ENCODE measurements at regions not wholly inside any gene's neighbourhood (a gene's known extent, or its start where the extent isn't known, plus 50 kb on each side); places are given as distances from the start of the nearest gene placed in this dataset.

GRCh38 chr7:153939177-153939576 is 113.0 kb upstream of the DPP6 start:
- TF ChIP-seq, protein P1, sequence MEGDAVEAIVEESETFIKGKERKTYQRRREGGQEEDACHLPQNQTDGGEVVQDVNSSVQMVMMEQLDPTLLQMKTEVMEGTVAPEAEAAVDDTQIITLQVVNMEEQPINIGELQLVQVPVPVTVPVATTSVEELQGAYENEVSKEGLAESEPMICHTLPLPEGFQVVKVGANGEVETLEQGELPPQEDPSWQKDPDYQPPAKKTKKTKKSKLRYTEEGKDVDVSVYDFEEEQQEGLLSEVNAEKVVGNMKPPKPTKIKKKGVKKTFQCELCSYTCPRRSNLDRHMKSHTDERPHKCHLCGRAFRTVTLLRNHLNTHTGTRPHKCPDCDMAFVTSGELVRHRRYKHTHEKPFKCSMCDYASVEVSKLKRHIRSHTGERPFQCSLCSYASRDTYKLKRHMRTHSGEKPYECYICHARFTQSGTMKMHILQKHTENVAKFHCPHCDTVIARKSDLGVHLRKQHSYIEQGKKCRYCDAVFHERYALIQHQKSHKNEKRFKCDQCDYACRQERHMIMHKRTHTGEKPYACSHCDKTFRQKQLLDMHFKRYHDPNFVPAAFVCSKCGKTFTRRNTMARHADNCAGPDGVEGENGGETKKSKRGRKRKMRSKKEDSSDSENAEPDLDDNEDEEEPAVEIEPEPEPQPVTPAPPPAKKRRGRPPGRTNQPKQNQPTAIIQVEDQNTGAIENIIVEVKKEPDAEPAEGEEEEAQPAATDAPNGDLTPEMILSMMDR (IDR thresholded peaks at IDR 0.05; ENCODE audit: unreplicated experiment): no peak
- no peak overlapping the region for H3K4me3 Mint-ChIP-seq (ENCODE audit: unreplicated experiment)
- intact Hi-C loops (cut with micrococcal nuclease): no loop called here
- H3K9me3 Mint-ChIP-seq (ENCODE audit: unreplicated experiment): no peaks in the 10 kb centered on the region
- ChIA-PET CTCF (no interaction called here), POLR2A (no interaction called here)
- BruUV-seq (replicated peaks): no TSS peak
- H3K27me3 Mint-ChIP-seq (ENCODE audit: insufficient read depth, unreplicated experiment): no peaks in the 10 kb centered on the region
- H3K4me1 Mint-ChIP-seq (ENCODE audit: insufficient read depth, unreplicated experiment): no peaks in the 10 kb centered on the region
- H3K36me3 Mint-ChIP-seq (ENCODE audit: insufficient read depth, unreplicated experiment): no peaks in the 10 kb centered on the region
- DNase-seq (ENCODE audit: unreplicated experiment): no peak
- H3K27ac Mint-ChIP-seq (ENCODE audit: low read depth, unreplicated experiment): no peak overlapping the region

GRCh38 chr7:153939654-153940053 is 112.5 kb upstream of the DPP6 start:
- H3K36me3 Mint-ChIP-seq (ENCODE audit: insufficient read depth, unreplicated experiment): no peaks in the 10 kb centered on the region
- H3K27ac Mint-ChIP-seq (ENCODE audit: low read depth, unreplicated experiment): no peak overlapping the region
- ChIA-PET CTCF (no interaction called here), POLR2A (no interaction called here)
- H3K4me1 Mint-ChIP-seq (ENCODE audit: insufficient read depth, unreplicated experiment): no peaks in the 10 kb centered on the region
- no peak overlapping the region for H3K4me3 Mint-ChIP-seq (ENCODE audit: unreplicated experiment)
- DNase-seq (ENCODE audit: unreplicated experiment): no peak
- no peaks in the 10 kb centered on the region for H3K9me3 Mint-ChIP-seq (ENCODE audit: unreplicated experiment)
- no peaks in the 10 kb centered on the region for H3K27me3 Mint-ChIP-seq (ENCODE audit: insufficient read depth, unreplicated experiment)
- BruUV-seq (replicated peaks): no TSS peak
- intact Hi-C loops (cut with micrococcal nuclease): no loop called here
- TF ChIP-seq, protein P1 (IDR thresholded peaks at IDR 0.05; ENCODE audit: unreplicated experiment): no peak

DNA sequence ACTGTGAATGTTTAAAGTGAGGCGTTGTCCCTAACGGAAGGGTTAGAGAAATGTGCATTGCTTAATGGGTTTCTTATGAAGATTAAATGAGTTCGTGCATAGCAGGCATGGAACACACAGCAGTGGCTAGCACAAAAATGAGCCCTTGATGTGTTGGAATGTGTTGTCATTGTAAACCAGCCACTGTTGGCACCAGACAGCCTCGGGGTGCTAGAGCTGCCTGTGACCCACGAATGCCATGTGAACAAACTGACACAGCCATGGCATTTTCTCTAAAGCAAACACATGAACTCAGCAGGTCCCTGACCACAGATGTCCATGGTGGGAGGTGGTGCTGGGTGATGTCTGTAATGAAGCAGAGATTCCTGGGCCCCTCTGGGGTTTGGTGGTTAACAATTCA is 111.1 kb upstream of the DPP6 start:
- Mint-ChIP-seq H3K9me3 (ENCODE audit: unreplicated experiment) (no peaks in the 10 kb centered on the region), H3K4me1 (ENCODE audit: insufficient read depth, unreplicated experiment) (no peaks in the 10 kb centered on the region), H3K36me3 (ENCODE audit: insufficient read depth, unreplicated experiment) (no peaks in the 10 kb centered on the region), H3K4me3 (ENCODE audit: unreplicated experiment) (no peak overlapping the region), H3K27ac (ENCODE audit: low read depth, unreplicated experiment) (no peak overlapping the region), H3K27me3 (ENCODE audit: insufficient read depth, unreplicated experiment) (no peaks in the 10 kb centered on the region)
- BruUV-seq (replicated peaks): no TSS peak
- TF ChIP-seq, protein P1 (IDR thresholded peaks at IDR 0.05; ENCODE audit: unreplicated experiment): no peak
- intact Hi-C loops (cut with micrococcal nuclease): no loop called here
- DNase-seq (ENCODE audit: unreplicated experiment): no peak
- ChIA-PET POLR2A (no interaction called here), CTCF (interaction anchor here (0.6 kb wide), 1 partner anchor 682 kb away, joined by 3 read pairs; no protein-coding TSS in a partner anchor)

- H3K27ac Mint-ChIP-seq (ENCODE audit: low read depth, unreplicated experiment): no peak overlapping the region
- no peaks in the 10 kb centered on the region for H3K4me1 Mint-ChIP-seq (ENCODE audit: insufficient read depth, unreplicated experiment)
- intact Hi-C loops (cut with micrococcal nuclease): no loop called here
- no peaks in the 10 kb centered on the region for H3K27me3 Mint-ChIP-seq (ENCODE audit: insufficient read depth, unreplicated experiment)
- TF ChIP-seq, protein P1 (IDR thresholded peaks at IDR 0.05; ENCODE audit: unreplicated experiment): no peak
- no peak overlapping the region for H3K4me3 Mint-ChIP-seq (ENCODE audit: unreplicated experiment)
- H3K9me3 Mint-ChIP-seq (ENCODE audit: unreplicated experiment): no peaks in the 10 kb centered on the region
- ChIA-PET CTCF (interaction anchor here (0.6 kb wide), 1 partner anchor 683 kb away, joined by 3 read pairs; no protein-coding TSS in a partner anchor), POLR2A (interaction anchor here (0.6 to 1.0 kb wide), 2 partner anchors 9 to 530 kb away, joined by 4 read pairs; no protein-coding TSS in a partner anchor)
- H3K36me3 Mint-ChIP-seq (ENCODE audit: insufficient read depth, unreplicated experiment): no peaks in the 10 kb centered on the region
- DNase-seq (ENCODE audit: unreplicated experiment): no peak
- BruUV-seq (replicated peaks): no TSS peak
Measured at GRCh38 chr7:153942036-153942435, 110.2 kb upstream of the DPP6 start.
